Calu3 (cell line): ENCODE measurements at regions not wholly inside any gene's neighbourhood (a gene's known extent, or its start where the extent isn't known, plus 50 kb on each side); places are given as distances from the start of the nearest gene placed in this dataset.
A peak's percentile ranks its signal among the peaks of the same experiment; 100 is the strongest.

Experiments
- BruUV-seq: library from RNA; stranded (reverse); fragments of 400-500 nt; replicated peaks from 2 replicates; lab custom pipeline; 2021; lab: Mats Ljungman, UMichigan
- CTCF ChIA-PET: fragments of 300-600 bp; sonication (Branson Sonifier 250); formaldehyde crosslinking; loops from one replicate; lab custom pipeline; 2022; ENCODE audit warnings: antibody characterized with exemption; lab: Charles Lee
- DNase-seq: peaks from one replicate; pipeline ENCODE4 v3.0.0; 2022
- H3K27ac Mint-ChIP-seq: one replicate; pipeline ENCODE4 v1.8.0; 2022; ENCODE audit warnings: mixed read lengths; ENCODE audit not compliant: unreplicated experiment
- H3K27me3 Mint-ChIP-seq: one replicate; pipeline ENCODE4 v1.8.0; 2022; ENCODE audit warnings: mixed read lengths; ENCODE audit not compliant: unreplicated experiment
- H3K36me3 Mint-ChIP-seq: one replicate; pipeline ENCODE4 v1.8.0; 2022; ENCODE audit warnings: mild to moderate bottlenecking, moderate library complexity, mixed read lengths; ENCODE audit not compliant: insufficient read depth, unreplicated experiment
- H3K4me1 Mint-ChIP-seq: one replicate; pipeline ENCODE4 v1.8.0; 2022; ENCODE audit warnings: mild to moderate bottlenecking, low read depth, mixed read lengths; ENCODE audit not compliant: unreplicated experiment
- H3K4me3 Mint-ChIP-seq: one replicate; pipeline ENCODE4 v1.8.0; 2022; ENCODE audit warnings: mild to moderate bottlenecking, low read depth, moderate library complexity, mixed read lengths; ENCODE audit not compliant: unreplicated experiment
- H3K9me3 Mint-ChIP-seq: one replicate; pipeline ENCODE4 v1.8.0; 2022; ENCODE audit warnings: low read depth, mixed read lengths; ENCODE audit not compliant: unreplicated experiment
- intact Hi-C: fragments of 100-400 bp; cut with micrococcal nuclease; formaldehyde crosslinking; loops from one replicate; pipeline ENCODE4 v1.10.0; 2022; ENCODE audit not compliant: unreplicated experiment
- TF ChIP-seq, protein P1 (sequence below): fragments of 200-600 bp; IDR thresholded peaks from one replicate; pipeline ENCODE4 v1.8.0; 2022; ENCODE audit warnings: antibody characterized with exemption; ENCODE audit not compliant: unreplicated experiment

DNA sequence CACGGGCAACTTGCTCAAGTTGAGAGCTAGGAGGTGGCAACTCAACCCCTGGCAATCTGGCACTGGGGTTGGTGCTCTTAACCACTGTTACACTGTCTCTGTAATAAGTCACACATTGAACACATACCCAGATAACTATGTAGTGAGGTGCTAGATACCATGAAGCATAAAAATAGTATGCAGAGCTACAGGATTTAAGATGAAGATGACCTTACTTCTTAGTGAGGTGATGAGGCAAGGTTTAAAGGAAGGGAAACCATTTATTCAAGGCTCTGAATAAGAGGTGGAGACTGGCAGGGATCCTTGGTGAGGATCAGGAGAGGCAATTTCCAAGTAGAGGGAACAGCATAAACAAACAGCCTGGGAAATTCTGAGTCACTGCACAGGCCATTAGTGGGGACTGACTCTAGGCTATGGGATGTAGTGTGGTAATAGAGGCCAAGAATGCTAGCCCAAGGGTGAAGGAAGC lies 67.6 kb upstream of the NR3C1 start:
- no peak for DNase-seq
- Mint-ChIP-seq H3K4me1 (peaks cover 12% of the 10 kb centered on the region), H3K4me3 (no peak overlapping the region), H3K27me3 (no peaks in the 10 kb centered on the region), H3K9me3 (peaks cover 3% of the 10 kb centered on the region), H3K27ac (peak overlapping the region; percentile 16), H3K36me3 (no peaks in the 10 kb centered on the region)
- intact Hi-C loops: no loop called here
- CTCF ChIA-PET: no interaction called here
- no TSS peak for BruUV-seq
- TF ChIP-seq, protein P1, sequence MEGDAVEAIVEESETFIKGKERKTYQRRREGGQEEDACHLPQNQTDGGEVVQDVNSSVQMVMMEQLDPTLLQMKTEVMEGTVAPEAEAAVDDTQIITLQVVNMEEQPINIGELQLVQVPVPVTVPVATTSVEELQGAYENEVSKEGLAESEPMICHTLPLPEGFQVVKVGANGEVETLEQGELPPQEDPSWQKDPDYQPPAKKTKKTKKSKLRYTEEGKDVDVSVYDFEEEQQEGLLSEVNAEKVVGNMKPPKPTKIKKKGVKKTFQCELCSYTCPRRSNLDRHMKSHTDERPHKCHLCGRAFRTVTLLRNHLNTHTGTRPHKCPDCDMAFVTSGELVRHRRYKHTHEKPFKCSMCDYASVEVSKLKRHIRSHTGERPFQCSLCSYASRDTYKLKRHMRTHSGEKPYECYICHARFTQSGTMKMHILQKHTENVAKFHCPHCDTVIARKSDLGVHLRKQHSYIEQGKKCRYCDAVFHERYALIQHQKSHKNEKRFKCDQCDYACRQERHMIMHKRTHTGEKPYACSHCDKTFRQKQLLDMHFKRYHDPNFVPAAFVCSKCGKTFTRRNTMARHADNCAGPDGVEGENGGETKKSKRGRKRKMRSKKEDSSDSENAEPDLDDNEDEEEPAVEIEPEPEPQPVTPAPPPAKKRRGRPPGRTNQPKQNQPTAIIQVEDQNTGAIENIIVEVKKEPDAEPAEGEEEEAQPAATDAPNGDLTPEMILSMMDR: no peak

DNA sequence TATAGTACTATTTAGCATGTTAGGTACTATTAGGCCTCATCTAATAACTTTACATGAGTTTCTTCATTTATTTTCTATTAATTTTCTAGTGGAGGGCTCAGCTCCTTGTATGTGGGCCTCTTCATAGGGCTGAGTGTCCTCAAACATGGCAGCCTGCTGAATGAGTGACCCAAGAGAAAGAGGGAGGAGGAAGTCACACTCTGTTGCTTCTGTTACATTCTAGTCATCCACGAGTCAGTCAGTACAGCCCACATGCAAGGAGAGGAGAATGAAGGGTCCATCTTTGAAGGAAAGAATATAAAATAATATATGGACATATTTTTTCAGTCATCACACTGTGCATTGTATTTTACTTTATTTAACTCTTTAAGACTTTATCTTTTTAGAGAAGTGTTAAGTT lies 66.6 kb upstream of the NR3C1 start:
- TF ChIP-seq, protein P1: no peak
- Mint-ChIP-seq H3K4me3 (no peak overlapping the region), H3K36me3 (no peaks in the 10 kb centered on the region), H3K27me3 (no peaks in the 10 kb centered on the region), H3K4me1 (peaks cover 12% of the 10 kb centered on the region), H3K27ac (no peak overlapping the region), H3K9me3 (peaks cover 3% of the 10 kb centered on the region)
- CTCF ChIA-PET: no interaction called here
- intact Hi-C loops: no loop called here
- no peak for DNase-seq
- no TSS peak for BruUV-seq

DNA sequence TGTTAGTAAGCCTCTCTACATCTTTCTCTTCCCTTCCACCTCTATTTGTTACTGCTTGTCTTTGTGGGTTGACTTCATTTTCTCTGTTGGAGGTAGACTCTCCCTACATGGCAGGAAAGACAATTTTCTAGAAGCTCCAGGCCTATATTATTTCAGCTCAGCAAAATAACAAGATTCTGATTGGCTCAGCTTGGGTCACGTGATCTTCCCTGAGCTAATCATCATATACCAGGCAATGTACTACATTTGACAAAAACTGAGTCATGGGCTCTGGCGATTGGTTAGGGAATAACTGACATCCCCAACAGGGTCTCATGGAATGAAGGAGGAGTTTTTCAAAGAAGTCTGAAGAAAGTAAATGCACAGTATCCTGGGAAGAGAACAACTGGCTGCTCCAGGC lies 65.6 kb upstream of the NR3C1 start:
- no peak overlapping the region for H3K4me3 Mint-ChIP-seq
- TF ChIP-seq, protein P1: no peak
- H3K9me3 Mint-ChIP-seq: peaks cover 3% of the 10 kb centered on the region
- H3K27me3 Mint-ChIP-seq: no peaks in the 10 kb centered on the region
- H3K27ac Mint-ChIP-seq: no peak overlapping the region
- H3K36me3 Mint-ChIP-seq: no peaks in the 10 kb centered on the region
- H3K4me1 Mint-ChIP-seq: peaks cover 12% of the 10 kb centered on the region
- no TSS peak for BruUV-seq
- CTCF ChIA-PET: no interaction called here
- intact Hi-C loops: no loop called here
- DNase-seq: no peak

DNA sequence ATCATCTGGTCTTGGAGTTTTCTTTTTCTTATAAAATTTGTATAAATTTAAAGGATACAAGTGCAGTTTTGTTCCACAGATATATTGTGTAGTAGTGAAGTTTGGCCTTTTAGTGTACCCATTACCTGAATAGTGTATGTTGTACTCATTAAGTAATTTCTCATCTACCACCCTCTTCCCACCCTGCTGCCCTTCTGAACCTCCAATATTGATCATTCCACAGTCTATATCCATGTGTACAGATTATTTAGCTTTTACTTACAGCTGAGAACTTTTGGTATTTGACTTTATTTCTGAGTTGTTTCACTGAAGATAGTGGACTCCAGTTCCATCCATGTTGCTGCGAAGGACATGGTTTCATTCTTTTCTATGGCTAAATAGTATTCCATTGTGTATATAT lies 63.1 kb upstream of the NR3C1 start:
- Mint-ChIP-seq H3K4me1 (peaks cover 11% of the 10 kb centered on the region), H3K4me3 (no peak overlapping the region), H3K9me3 (peaks cover 3% of the 10 kb centered on the region), H3K27me3 (no peaks in the 10 kb centered on the region), H3K27ac (no peak overlapping the region), H3K36me3 (no peaks in the 10 kb centered on the region)
- TF ChIP-seq, protein P1: no peak
- intact Hi-C loops: no loop called here
- BruUV-seq: no TSS peak
- CTCF ChIA-PET: no interaction called here
- DNase-seq: no peak
